Calu3 (cell line): ENCODE measurements at regions not wholly inside any gene's neighbourhood (a gene's known extent, or its start where the extent isn't known, plus 50 kb on each side); places are given as distances from the start of the nearest gene placed in this dataset.

Experiments
- BruUV-seq: library from RNA; stranded (reverse); fragments of 400-500 nt; replicated peaks from 2 replicates; lab custom pipeline; 2021; lab: Mats Ljungman, UMichigan
- CTCF ChIA-PET: fragments of 300-600 bp; sonication (Branson Sonifier 250); formaldehyde crosslinking; loops from one replicate; lab custom pipeline; 2022; ENCODE audit warnings: antibody characterized with exemption; lab: Charles Lee
- DNase-seq: peaks from one replicate; pipeline ENCODE4 v3.0.0; 2022
- H3K27ac Mint-ChIP-seq: one replicate; pipeline ENCODE4 v1.8.0; 2022; ENCODE audit warnings: mixed read lengths; ENCODE audit not compliant: unreplicated experiment
- H3K27me3 Mint-ChIP-seq: one replicate; pipeline ENCODE4 v1.8.0; 2022; ENCODE audit warnings: mixed read lengths; ENCODE audit not compliant: unreplicated experiment
- H3K36me3 Mint-ChIP-seq: one replicate; pipeline ENCODE4 v1.8.0; 2022; ENCODE audit warnings: mild to moderate bottlenecking, moderate library complexity, mixed read lengths; ENCODE audit not compliant: insufficient read depth, unreplicated experiment
- H3K4me1 Mint-ChIP-seq: one replicate; pipeline ENCODE4 v1.8.0; 2022; ENCODE audit warnings: mild to moderate bottlenecking, low read depth, mixed read lengths; ENCODE audit not compliant: unreplicated experiment
- H3K4me3 Mint-ChIP-seq: one replicate; pipeline ENCODE4 v1.8.0; 2022; ENCODE audit warnings: mild to moderate bottlenecking, low read depth, moderate library complexity, mixed read lengths; ENCODE audit not compliant: unreplicated experiment
- H3K9me3 Mint-ChIP-seq: one replicate; pipeline ENCODE4 v1.8.0; 2022; ENCODE audit warnings: low read depth, mixed read lengths; ENCODE audit not compliant: unreplicated experiment
- intact Hi-C: fragments of 100-400 bp; cut with micrococcal nuclease; formaldehyde crosslinking; loops from one replicate; pipeline ENCODE4 v1.10.0; 2022; ENCODE audit not compliant: unreplicated experiment
- TF ChIP-seq, protein P1 (sequence below): fragments of 200-600 bp; IDR thresholded peaks from one replicate; pipeline ENCODE4 v1.8.0; 2022; ENCODE audit warnings: antibody characterized with exemption; ENCODE audit not compliant: unreplicated experiment

- Mint-ChIP-seq H3K27ac (no peak overlapping the region), H3K27me3 (no peaks in the 10 kb centered on the region), H3K4me1 (peaks cover 9% of the 10 kb centered on the region), H3K36me3 (peaks cover 31% of the 10 kb centered on the region), H3K9me3 (peaks cover 2% of the 10 kb centered on the region), H3K4me3 (no peak overlapping the region)
- intact Hi-C loops = loop anchor here (5.0 kb wide), 1 partner anchor 54 kb away; no protein-coding TSS in a partner anchor
- CTCF ChIA-PET = no interaction called here
- BruUV-seq = no TSS peak
- no peak for DNase-seq
- TF ChIP-seq, protein P1, sequence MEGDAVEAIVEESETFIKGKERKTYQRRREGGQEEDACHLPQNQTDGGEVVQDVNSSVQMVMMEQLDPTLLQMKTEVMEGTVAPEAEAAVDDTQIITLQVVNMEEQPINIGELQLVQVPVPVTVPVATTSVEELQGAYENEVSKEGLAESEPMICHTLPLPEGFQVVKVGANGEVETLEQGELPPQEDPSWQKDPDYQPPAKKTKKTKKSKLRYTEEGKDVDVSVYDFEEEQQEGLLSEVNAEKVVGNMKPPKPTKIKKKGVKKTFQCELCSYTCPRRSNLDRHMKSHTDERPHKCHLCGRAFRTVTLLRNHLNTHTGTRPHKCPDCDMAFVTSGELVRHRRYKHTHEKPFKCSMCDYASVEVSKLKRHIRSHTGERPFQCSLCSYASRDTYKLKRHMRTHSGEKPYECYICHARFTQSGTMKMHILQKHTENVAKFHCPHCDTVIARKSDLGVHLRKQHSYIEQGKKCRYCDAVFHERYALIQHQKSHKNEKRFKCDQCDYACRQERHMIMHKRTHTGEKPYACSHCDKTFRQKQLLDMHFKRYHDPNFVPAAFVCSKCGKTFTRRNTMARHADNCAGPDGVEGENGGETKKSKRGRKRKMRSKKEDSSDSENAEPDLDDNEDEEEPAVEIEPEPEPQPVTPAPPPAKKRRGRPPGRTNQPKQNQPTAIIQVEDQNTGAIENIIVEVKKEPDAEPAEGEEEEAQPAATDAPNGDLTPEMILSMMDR = no peak
Observed at GRCh38 chr9:129507805-129508204, 113.1 kb downstream of the C9orf50 start.

DNA sequence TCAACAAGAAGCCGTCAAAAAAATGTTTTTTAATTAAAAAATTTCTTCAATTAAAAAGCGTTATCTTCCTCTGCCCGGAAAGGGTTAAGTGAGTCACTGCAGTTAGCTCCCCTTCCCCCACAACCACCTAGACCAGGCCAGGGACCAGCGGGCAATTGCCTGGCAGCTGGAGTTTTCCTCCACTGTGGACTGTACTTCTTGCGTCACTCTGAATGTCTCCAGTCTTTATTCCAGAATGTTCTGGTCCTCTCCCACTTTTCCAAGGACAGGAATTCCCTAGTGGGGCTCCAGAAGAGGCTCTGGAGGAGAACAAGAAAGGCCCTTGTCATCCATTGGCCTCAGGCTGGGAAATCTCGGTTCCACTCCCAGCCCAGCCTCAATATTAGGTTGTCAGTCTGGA lies 114.0 kb downstream of the C9orf50 start:
- H3K36me3 Mint-ChIP-seq = peaks cover 33% of the 10 kb centered on the region
- H3K4me1 Mint-ChIP-seq = peaks cover 13% of the 10 kb centered on the region
- DNase-seq = no peak
- no peak overlapping the region for H3K4me3 Mint-ChIP-seq
- CTCF ChIA-PET = interaction anchor here (1.1 kb wide), 1 partner anchor 10 kb away, joined by 3 read pairs; no protein-coding TSS in a partner anchor
- TF ChIP-seq, protein P1 = no peak
- H3K27me3 Mint-ChIP-seq = no peaks in the 10 kb centered on the region
- BruUV-seq = no TSS peak
- H3K9me3 Mint-ChIP-seq = peaks cover 2% of the 10 kb centered on the region
- H3K27ac Mint-ChIP-seq = no peak overlapping the region
- intact Hi-C loops = loop anchor here (5.0 kb wide), 1 partner anchor 55 kb away; no protein-coding TSS in a partner anchor

DNA sequence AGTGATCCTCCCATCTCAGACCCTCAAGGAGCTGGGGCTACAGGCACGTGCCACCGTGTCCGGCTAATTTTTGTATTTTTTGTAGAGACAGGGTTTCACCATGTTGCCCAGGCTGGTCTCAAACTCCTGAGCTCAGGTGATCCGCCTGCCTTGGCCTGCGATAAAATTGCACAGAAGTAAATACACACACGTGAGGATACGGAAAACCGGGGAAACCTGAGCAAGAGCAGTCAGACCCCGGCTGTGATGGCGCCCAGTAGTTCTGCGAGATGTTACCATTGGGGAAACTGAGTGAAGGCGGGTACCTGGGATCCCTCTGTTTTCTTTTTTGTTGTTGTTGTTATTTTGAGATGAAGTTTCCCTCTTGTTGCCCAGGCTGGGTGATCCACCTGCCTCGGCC lies 114.9 kb downstream of the C9orf50 start:
- H3K4me1 Mint-ChIP-seq = peaks cover 19% of the 10 kb centered on the region
- no peak overlapping the region for H3K4me3 Mint-ChIP-seq
- BruUV-seq = no TSS peak
- no peak for DNase-seq
- intact Hi-C loops = loop anchor here (5.0 kb wide), 1 partner anchor 56 kb away; no protein-coding TSS in a partner anchor
- CTCF ChIA-PET = no interaction called here
- peaks cover 2% of the 10 kb centered on the region for H3K9me3 Mint-ChIP-seq
- H3K36me3 Mint-ChIP-seq = peaks cover 33% of the 10 kb centered on the region
- TF ChIP-seq, protein P1 = no peak
- H3K27ac Mint-ChIP-seq = no peak overlapping the region
- no peaks in the 10 kb centered on the region for H3K27me3 Mint-ChIP-seq

DNA sequence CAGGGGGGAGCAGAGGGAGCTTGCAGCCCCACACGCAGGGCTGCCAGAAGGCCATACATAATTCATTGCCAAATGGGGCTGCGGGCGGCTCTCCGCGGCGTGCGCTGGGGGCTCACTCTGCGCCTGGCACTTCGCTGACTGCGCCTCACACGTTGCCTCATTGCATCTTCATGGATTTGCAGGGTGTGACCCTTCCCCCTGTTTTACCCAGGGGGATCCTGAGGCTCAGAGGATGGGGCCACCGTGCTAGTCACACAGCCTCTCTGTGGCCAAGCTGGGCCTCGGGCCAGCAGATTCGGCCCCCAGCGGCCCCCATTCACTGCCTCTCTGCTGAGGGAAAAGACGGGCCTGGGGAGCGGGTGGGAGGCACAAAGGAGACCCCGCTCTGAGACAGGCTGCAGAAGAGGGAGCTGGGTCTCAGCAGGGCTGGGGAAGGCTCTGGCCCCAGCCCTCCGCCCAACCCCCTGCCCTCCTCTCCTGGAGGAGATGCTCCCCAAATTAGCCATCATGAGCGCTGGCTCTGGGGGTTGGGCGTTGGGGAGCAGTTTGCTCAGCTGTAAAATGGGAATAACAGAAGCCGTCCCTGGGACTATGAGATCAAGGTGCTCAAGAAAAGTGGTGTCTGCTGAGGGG lies 115.5 kb downstream of the C9orf50 start:
- intact Hi-C loops = loop anchor here (5.0 kb wide), 1 partner anchor 57 kb away; no protein-coding TSS in a partner anchor
- H3K9me3 Mint-ChIP-seq = peaks cover 2% of the 10 kb centered on the region
- TF ChIP-seq, protein P1 = no peak
- peaks cover 19% of the 10 kb centered on the region for H3K4me1 Mint-ChIP-seq
- no peak for DNase-seq
- peaks cover 39% of the 10 kb centered on the region for H3K36me3 Mint-ChIP-seq
- no peak overlapping the region for H3K27ac Mint-ChIP-seq
- BruUV-seq = no TSS peak
- CTCF ChIA-PET = no interaction called here
- H3K4me3 Mint-ChIP-seq = no peak overlapping the region
- H3K27me3 Mint-ChIP-seq = no peaks in the 10 kb centered on the region
